ENCODE measurements at regions not wholly inside any gene's neighbourhood (a gene's known extent, or its start where the extent isn't known, plus 50 kb on each side); places are given as distances from the start of the nearest gene placed in this dataset.

DNA sequence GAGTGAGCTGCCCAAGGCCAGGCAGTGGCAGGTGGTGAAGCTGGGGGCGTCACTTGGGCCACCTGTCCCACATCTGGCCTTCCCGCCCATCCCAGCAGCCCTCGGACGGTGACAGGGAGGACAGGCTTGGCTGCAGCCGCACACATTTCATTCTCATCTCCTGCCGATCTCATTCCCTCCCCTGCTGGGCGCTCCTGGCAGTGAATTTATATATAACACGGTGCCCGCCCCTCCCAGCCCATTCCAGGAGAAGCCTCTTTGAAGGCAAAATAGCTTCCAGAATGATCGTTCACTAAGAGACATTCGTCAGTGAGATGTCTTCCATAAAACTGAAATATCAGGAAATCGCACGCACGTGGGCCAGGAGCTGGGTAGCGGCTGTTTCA lies 861.3 kb downstream of the TBC1D22A start:
- TF ChIP-seq, protein P1, sequence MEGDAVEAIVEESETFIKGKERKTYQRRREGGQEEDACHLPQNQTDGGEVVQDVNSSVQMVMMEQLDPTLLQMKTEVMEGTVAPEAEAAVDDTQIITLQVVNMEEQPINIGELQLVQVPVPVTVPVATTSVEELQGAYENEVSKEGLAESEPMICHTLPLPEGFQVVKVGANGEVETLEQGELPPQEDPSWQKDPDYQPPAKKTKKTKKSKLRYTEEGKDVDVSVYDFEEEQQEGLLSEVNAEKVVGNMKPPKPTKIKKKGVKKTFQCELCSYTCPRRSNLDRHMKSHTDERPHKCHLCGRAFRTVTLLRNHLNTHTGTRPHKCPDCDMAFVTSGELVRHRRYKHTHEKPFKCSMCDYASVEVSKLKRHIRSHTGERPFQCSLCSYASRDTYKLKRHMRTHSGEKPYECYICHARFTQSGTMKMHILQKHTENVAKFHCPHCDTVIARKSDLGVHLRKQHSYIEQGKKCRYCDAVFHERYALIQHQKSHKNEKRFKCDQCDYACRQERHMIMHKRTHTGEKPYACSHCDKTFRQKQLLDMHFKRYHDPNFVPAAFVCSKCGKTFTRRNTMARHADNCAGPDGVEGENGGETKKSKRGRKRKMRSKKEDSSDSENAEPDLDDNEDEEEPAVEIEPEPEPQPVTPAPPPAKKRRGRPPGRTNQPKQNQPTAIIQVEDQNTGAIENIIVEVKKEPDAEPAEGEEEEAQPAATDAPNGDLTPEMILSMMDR (IDR thresholded peaks at IDR 0.05; ENCODE audit: insufficient read depth, low read length, poor library complexity, severe bottlenecking): no peak
- Histone ChIP-seq H3K36me3 (ENCODE audit: control insufficient read depth, insufficient read depth, low read length) (no peaks in the 10 kb centered on the region), H3K4me3 (replicated peaks; ENCODE audit: low read depth, low read length) (no peak overlapping the region), H3K27me3 (replicated peaks; ENCODE audit: control insufficient read depth, insufficient read depth, low read length) (no peaks in the 10 kb centered on the region)
- DNase-seq (ENCODE audit: extremely low read depth, insufficient read length): no peak

DNA sequence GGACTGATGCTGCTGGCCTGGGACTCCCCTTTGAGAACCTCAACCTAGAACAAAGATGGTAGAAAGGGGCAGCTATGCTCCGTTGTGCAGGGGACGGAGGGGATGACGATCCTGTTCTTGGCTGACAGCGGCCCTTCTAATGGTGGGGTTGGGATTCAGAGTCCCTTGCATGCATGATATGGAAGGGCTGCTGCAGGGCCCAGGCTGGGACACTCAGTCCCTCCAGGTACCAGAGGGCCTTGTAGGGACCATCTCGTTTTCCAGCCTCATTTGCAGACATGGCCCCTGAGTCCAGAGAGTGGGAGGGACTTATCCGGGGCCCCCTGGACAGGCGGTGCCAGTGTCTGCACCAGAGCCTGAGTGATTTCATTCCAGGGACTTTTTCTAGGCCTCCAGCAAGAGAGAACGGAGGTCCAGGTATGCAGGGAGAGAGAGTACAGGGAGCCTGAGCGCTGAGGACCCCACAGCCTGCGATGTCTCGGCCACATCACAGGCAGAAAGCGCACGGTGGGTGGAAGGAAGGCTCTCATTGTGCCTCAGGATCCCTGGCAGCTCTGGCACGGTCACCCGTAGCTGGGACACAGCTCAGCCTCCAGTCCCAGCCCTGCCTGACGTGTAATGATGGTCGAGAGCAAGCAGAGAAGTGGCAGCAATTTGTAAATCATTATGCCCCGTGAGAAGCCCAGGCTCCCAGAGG lies 860.8 kb downstream of the TBC1D22A start:
- TF ChIP-seq, protein P1 (IDR thresholded peaks at IDR 0.05; ENCODE audit: insufficient read depth, low read length, poor library complexity, severe bottlenecking): no peak
- Histone ChIP-seq H3K27me3 (replicated peaks; ENCODE audit: control insufficient read depth, insufficient read depth, low read length) (no peaks in the 10 kb centered on the region), H3K36me3 (ENCODE audit: control insufficient read depth, insufficient read depth, low read length) (no peaks in the 10 kb centered on the region), H3K4me3 (replicated peaks; ENCODE audit: low read depth, low read length) (no peak overlapping the region)
- no peak for DNase-seq (ENCODE audit: extremely low read depth, insufficient read length)

DNA sequence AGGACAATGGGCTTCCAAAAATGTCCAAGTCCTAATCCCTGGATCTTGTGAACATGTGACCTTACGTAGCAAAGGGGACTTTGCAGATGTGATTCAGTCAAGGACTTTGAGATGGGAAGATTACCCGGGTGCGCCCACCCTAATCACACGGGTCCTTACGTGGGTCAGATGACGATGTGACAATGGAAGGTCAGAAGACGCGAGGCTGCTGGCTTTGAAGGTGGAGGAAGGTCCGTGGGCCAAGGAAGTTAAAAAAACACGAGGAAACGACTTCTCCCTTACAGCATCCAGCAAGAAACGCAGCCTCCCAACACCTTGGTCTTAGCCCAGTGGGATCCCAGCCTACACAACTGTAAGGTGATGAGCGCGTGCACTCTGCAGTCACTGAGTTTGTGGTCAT lies 860.1 kb downstream of the TBC1D22A start:
- no peak for DNase-seq (ENCODE audit: extremely low read depth, insufficient read length)
- no peaks in the 10 kb centered on the region for H3K27me3 ChIP-seq (replicated peaks; ENCODE audit: control insufficient read depth, insufficient read depth, low read length)

DNA sequence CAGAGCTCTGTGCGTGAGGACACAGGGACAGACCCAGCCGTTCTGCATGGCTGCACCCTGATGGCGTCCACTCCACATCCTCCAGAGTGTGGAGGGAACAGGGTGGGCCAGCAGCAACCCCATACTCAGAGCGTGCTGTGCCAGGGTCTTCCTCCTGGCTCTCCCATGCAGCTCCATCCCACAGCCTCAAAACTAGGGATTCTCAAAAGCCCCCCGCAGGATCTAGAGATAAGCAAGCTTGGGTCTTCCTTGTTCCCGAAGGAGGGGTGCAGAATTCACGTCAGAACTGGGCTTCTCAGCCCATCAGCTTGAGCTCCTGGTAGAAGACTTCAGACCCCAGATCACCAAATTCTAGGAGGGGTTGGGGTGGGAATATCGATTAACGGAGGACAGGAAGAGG lies 858.8 kb downstream of the TBC1D22A start:
- TF ChIP-seq, protein P1 (IDR thresholded peaks at IDR 0.05; ENCODE audit: insufficient read depth, low read length, poor library complexity, severe bottlenecking): no peak
- Histone ChIP-seq H3K4me3 (replicated peaks; ENCODE audit: low read depth, low read length) (no peak overlapping the region), H3K27me3 (replicated peaks; ENCODE audit: control insufficient read depth, insufficient read depth, low read length) (no peaks in the 10 kb centered on the region), H3K36me3 (ENCODE audit: control insufficient read depth, insufficient read depth, low read length) (no peaks in the 10 kb centered on the region)
- DNase-seq (ENCODE audit: extremely low read depth, insufficient read length): no peak

More for the DNA sequence above, 860.1 kb downstream of the TBC1D22A start:
- H3K36me3 ChIP-seq (ENCODE audit: control insufficient read depth, insufficient read depth, low read length): no peaks in the 10 kb centered on the region
- TF ChIP-seq, protein P1 (IDR thresholded peaks at IDR 0.05; ENCODE audit: insufficient read depth, low read length, poor library complexity, severe bottlenecking): no peak
- no peak overlapping the region for H3K4me3 ChIP-seq (replicated peaks; ENCODE audit: low read depth, low read length)

DNA sequence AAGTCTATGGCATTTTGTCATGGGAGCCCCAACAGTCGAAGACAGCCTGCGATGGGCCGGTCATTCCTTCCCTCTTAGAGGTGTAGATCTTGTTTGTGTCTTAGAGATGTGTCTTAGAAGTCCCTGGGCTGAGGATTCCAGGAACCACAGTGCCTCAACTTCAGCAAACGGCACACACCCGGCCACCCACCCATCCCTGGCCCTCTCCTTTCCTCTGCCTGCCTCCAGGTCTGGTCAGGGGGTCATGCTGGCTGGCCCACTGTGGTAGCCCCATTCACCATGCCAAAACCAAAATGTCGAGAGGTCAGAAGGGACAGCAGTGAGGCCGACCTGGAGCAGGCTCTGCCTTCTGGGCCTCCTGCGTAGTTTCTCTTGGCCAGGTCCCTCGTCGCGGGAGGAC lies 857.9 kb downstream of the TBC1D22A start:
- Histone ChIP-seq H3K27me3 (replicated peaks; ENCODE audit: control insufficient read depth, insufficient read depth, low read length) (no peaks in the 10 kb centered on the region), H3K36me3 (ENCODE audit: control insufficient read depth, insufficient read depth, low read length) (no peaks in the 10 kb centered on the region), H3K4me3 (replicated peaks; ENCODE audit: low read depth, low read length) (no peak overlapping the region)
- TF ChIP-seq, protein P1 (IDR thresholded peaks at IDR 0.05; ENCODE audit: insufficient read depth, low read length, poor library complexity, severe bottlenecking): no peak
- DNase-seq (ENCODE audit: extremely low read depth, insufficient read length): no peak

DNA sequence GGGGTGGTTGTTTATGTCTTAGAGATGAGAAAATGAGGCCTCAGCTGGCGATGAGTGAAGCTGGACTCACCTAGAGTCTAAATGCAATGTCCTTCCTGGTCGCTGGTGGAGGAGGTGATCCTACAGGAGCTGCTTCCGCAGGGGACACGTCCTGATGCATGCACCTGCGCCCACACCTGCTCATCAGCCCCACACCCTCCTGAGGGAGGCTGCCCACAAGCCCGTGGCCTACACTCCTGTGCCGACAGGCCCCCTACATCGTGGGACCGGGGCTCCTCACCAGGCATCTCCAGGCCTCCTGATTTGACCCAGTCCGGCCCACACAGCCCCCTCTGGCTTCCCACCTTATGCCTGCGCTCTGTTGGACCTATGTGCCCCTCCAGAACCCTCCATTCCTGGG lies 857.2 kb downstream of the TBC1D22A start:
- Histone ChIP-seq H3K4me3 (replicated peaks; ENCODE audit: low read depth, low read length) (no peak overlapping the region), H3K27me3 (replicated peaks; ENCODE audit: control insufficient read depth, insufficient read depth, low read length) (no peaks in the 10 kb centered on the region), H3K36me3 (ENCODE audit: control insufficient read depth, insufficient read depth, low read length) (no peaks in the 10 kb centered on the region)
- TF ChIP-seq, protein P1 (IDR thresholded peaks at IDR 0.05; ENCODE audit: insufficient read depth, low read length, poor library complexity, severe bottlenecking): no peak
- no peak for DNase-seq (ENCODE audit: extremely low read depth, insufficient read length)
